HG03565 (cell line): ENCODE measurements at regions not wholly inside any gene's neighbourhood (a gene's known extent, or its start where the extent isn't known, plus 50 kb on each side); places are given as distances from the start of the nearest gene placed in this dataset.
"Not testable (repeated sequence)": the region's sequence is repeated elsewhere in the genome, so short reads cannot be mapped to it uniquely, and the experiment has no call there.

Source experiments
- ATAC-seq: cut with Tn5 transposase; IDR thresholded peaks from one replicate; pipeline ENCODE4 v1.9.1; 2021; ENCODE audit warnings: mild to moderate bottlenecking, moderate library complexity; ENCODE audit not compliant: unreplicated experiment

DNA sequence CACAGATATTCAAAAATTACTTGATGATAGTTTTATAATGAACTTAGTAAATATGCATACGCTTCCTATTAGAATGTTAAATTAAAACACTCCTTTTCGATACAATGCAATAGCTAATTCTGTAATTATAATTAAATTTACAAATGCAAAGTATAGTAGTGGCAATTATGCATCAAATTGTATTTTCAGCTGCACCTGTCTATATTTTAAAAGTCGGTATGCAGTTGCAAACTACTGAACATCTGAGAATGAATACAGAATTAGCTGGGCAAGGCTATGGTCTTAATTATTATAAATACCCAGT is 110.4 kb upstream of the ARHGAP42 start:
- no peak for ATAC-seq

- ATAC-seq: no peak
These were observed 108.2 kb upstream of the ARHGAP42 start for GRCh38 chr11:100578831-100579311.

DNA sequence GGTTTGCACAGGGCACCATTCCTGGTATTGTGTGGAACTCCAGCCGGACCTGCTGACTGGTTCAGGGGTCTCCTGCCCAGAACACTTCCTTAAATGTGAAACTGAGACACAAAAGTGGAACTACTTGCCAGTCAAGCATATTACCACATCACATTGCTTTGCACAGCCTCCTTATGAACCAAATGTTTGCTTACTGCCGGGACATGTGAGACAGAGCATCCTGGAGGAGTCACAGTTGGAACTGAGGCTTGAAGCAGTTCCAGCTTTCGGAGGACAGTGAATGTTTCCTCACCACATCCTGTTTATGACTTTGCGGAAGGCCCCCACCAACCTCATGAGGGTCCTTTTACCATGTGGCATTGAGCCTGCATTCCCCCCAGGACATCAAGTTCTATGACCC is 105.8 kb upstream of the ARHGAP42 start:
- no peak for ATAC-seq

DNA sequence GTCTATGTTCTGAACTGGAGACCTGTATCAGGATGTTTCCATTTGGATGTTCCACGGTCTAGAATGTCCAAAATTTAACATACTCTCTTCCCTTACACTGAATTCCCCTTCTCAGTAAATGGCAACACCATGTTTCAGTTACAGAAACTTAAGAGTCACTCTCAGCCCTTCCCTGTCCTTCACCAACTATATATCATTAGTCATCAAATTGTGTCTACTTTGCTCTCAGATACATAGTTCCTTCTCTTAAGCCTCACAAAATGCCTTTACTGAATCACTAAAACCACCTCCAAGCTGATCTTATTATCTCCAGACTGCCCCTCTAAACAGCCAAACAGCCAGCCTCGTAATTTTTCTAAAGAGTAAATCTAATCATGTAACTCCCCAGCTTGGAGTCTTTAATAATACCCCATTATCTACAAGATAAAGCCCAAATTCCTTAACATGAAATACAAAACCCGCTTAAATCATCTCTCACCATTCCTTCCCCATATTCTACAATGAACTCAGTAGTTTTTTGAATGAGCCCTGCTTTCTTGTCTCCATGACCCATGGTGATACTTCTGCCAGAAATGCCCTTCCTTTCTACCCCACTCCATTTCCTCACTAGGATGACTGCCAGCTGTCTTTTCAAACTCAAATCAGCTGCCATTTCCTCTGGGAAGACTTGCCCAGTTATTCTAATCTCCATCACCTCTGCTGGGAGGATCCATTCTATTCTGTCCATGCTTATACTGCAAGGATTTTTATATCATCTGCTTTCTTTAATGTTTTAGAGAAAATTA is 102.7 kb upstream of the ARHGAP42 start:
- no peak for ATAC-seq

DNA sequence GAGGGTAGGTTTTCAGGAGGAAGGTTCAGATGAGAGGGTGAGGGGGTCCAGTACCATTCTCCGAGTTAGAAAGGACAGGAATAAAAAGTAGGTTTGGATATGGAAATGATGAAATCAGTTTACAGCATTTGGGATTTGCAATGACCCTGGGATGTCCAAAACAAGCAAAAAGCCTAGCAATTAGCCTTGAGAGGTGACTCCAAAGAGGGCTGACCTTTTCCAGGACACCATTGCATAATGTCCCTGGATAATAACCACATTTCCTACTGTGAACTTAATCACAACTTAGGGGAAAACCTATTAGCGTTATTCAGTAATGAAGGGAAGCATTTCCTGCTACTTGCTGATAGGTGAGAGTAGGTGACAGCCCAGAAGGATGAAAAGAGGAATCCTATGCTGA is 101.4 kb upstream of the ARHGAP42 start:
- no peak for ATAC-seq

DNA sequence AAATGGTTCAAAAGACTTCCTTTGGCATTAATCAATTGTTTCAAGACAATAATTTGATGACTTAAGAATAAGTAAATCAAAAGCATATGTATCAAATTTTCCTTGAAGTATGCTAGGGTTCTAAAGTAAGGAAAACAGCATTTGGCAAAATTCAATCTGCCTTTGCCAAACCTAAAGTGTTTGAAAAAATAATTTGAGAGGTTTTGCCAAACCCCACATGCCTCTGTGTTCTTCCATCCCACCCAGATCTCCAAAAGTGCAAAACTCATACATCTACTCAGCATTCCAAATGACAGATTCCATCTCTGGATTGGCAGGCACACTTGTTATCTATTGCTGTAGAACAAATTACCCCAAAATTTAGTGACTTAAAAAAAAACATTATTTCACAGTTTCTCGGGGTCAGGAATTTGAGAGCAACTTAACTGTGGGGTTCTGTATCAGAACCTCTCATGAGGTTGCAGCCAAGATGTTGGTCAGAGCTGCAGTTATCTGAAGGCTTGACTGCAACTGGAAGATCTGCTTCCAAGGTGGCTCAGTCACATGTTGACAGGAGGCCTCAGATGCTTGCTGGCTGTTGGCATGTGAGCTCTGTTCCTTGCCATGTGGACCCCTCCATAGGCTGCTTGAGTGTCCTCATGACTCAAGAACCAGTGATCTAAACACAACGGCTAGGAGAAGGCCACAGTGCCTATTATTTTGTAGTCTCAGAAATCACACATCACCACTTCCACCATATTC is 100.6 kb upstream of the ARHGAP42 start:
- no peak for ATAC-seq

GRCh38 chr11:100592619-100593260 is 94.3 kb upstream of the ARHGAP42 start:
- no peak for ATAC-seq

DNA sequence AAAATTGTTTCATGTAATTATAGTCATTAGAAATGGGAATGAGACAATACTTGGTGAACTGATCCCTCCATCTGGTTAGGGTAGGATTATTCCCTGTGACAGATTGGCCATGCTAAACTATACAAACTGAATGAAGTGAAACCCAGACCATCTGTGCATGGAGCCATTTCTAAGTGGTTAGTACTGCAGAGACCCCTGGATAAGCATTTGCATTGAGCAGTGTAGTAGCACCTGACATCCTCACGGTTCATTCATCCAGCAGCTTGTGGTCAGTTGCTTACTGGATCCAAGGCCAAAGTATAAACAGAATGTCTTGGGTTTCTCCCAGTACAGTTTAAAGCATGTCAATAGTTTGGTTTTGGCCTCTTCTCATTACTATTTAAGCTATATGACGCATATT is 93.8 kb upstream of the ARHGAP42 start:
- ATAC-seq: no peak

DNA sequence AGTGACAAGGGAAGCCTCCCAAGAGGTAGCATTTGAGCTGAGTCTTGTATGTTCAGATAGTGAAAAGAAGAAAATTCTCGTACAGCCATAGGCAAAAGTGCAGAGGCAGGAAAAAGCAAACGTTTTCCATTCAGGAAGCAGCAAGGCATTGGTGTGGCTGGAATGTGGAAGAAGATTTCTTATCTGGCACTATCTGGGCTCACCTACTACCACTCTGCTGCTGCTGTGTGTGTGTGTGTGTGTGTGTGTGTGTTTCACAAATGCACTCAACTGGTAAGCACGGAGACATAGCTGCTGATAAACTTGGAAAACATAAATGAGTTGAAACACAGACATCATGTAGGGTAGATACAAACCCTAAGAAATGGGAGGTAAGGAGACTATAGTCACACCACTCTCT is 92.8 kb upstream of the ARHGAP42 start:
- ATAC-seq: no peak

DNA sequence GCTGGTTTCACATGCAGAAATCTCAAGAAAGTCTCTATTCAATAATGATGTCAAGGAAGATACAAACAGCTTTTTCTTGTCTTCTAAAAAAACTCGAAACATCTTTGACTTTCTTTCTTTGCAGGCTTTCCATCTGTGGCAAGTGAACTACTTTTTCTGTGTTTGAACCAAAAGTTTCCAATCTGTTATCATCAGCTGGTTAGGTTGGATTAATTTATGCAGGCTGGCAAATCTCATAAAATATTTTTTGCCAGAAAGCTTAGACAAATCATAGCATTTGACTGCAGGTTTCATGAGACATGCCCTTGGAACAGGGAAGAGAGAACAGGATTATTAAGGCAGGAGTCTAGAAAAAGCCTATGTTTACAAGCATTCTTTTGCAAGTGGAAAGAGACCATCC is 86.1 kb upstream of the ARHGAP42 start:
- ATAC-seq: no peak

DNA sequence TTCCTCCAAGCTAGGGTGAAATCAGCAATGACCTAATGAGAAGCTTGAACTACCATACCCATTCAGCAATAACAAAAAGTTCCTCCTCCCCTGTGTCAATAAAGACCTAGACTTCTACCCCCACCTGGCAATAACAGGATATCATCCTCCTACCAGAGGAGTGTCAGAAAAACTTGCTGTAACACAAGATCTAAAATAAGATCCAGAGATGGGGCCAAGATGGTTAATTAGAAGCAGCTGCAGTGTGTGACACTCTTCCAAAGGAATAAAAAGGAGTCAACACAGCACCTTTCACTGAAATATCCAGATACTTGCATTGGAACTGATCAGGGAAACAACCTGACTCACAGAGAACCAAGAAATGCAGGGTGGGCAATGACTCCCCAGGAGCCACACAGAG is 84.4 kb upstream of the ARHGAP42 start:
- no peak for ATAC-seq

DNA sequence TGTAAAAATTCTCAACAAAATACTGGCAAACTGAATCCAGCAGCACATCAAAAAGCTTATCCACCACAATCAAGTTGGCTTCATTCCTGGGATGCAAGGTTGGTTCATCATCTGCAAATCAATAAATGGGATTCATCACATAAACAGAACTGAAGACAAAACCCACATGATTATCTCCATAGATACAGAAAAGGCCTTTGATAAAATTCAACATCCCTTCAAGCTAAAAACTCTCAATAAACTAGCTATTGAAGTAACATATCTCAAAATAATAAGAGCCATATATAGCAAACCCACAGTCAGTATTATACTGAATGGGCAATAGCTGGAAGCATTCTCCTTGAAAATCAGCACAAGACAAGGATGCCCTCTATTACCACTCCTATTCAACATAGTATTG is 79.3 kb upstream of the ARHGAP42 start:
- not testable (repeated sequence) for ATAC-seq

DNA sequence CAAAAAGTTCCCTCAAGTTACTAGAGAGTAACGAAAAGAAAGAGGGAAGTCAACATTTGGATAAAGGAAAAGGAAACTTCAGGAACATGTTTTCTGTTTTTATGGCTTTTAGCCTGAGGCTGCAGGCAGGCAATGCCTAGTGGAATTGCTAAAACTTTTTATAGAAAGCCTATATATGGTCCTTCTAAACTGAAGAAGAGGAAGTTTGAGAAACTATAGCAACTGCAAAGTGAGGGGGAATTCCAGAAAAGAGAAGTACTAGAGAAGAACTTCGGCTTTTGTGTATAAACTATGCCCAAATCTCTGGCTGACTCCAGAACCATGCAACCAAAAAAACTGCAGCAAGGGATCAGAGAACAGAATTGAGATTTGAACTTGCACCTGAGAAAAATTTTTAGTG is 74.3 kb upstream of the ARHGAP42 start:
- peak; percentile 91 for ATAC-seq

DNA sequence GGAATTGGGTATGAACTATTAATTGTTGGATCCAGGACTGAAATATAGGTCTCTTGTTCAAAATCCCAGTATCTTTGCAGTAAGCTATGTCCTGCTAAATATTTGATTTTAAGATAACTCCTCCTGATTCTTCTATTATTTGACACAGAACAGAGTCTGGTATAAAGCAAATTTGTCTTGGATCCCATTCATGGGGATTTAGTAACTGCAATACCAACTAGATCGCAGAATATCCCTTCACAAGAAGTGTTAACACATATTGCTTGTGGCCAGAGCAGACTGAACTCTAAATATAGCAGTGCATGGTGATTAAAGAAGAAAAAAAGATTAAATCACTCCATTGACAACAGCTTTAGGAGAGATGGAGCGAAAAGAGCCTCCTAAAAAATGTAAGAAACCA is 68.2 kb upstream of the ARHGAP42 start:
- no peak for ATAC-seq

- no peak for ATAC-seq
These were observed 67.6 kb upstream of the ARHGAP42 start for GRCh38 chr11:100619484-100619883.

GRCh38 chr11:100622404-100622803 is 64.7 kb upstream of the ARHGAP42 start:
- ATAC-seq: no peak

DNA sequence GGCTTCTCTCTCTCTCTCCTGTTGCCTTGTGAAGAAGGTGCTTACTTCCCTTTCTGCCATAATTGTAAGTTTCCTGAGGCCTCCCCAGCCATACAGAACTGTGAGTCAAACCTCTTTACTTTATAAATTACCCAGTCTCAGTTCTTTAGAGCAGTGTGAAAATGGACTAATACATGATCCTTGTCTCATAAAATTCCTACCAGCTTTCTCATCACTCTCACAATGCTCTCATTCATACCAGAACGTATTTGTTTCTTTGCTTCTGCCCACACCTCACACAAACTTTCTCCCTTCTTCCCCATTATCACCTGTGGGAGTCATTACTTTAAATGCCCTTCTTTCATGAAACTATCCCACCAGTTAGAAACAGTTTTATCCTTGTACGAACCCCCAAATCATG is 62.7 kb upstream of the ARHGAP42 start:
- no peak for ATAC-seq

- no peak for ATAC-seq
These were observed 62.0 kb upstream of the ARHGAP42 start for GRCh38 chr11:100625041-100625440.

DNA sequence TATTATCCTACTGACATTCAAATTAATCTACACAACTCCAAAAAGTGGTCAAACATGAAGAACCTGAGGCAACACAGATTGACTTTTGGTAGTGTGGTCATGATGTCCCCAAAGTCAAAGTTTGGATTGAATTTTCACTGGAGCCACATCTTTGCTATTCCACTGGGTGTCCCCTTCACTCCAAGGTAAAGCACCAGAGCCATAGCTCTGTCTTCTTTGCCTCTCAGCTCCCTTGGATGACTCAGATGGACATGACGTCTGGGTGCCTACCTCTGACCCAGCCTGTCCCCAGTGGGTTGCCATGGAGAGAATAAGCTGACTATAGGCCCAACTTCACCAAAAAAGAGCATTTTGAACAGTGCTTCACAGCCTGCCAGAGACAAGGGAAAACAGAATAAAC is 57.4 kb upstream of the ARHGAP42 start:
- no peak for ATAC-seq

GRCh38 chr11:100630898-100631297 is 56.2 kb upstream of the ARHGAP42 start:
- no peak for ATAC-seq

DNA sequence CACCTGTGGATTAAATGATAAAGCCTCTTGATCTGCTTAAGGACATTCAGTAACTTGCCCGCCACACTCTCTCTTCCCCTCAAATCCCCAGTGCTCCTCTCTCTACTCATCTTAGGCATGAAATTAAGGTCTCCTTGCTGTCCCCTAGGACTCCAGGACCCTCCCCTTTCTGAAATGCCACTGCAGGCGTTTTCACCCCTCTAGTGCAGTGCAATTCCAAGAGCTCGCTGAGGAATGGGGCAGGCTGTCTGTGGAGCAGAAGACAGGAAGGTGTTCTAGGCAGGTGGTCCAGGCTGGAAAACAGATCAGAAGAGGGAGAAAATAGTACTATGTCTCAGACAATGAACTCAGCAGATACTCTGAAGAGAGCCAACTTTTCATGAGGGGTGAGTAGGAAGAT is 55.8 kb upstream of the ARHGAP42 start:
- ATAC-seq: no peak

GRCh38 chr11:100632941-100633452 is 54.1 kb upstream of the ARHGAP42 start:
- ATAC-seq: no peak
